GM23338 (cell line): ENCODE measurements at regions not wholly inside any gene's neighbourhood (a gene's known extent, or its start where the extent isn't known, plus 50 kb on each side); places are given as distances from the start of the nearest gene placed in this dataset.
"Not testable (repeated sequence)": the region's sequence is repeated elsewhere in the genome, so short reads cannot be mapped to it uniquely, and the experiment has no call there.

Source experiments
- CREB1 ChIP-seq: fragments of 250-450 bp; sonication (Bioruptor Pico); IDR thresholded peaks from 2 replicates; pipeline ENCODE4 v1.5.0; 2020; ENCODE audit warnings: low read depth, mild to moderate bottlenecking, moderate library complexity
- CTCF ChIP-seq, 2 experiments: fragments of 200-600 bp in 1 of 2; sonication (generic) in 1 of 2; conservative IDR thresholded peaks; 2 replicates each; pipeline versions ENCODE4 v1.5.1 to v1.6.1; 2016 to 2017; ENCODE audit warnings: antibody characterized with exemption in 2 of 2, low read depth in 2 of 2, mild to moderate bottlenecking in 2 of 2, moderate library complexity in 1 of 2
- ETS1 ChIP-seq: IDR thresholded peaks from 2 replicates; pipeline ENCODE4 v1.6.1; 2016; ENCODE audit warnings: antibody characterized with exemption
- EZH2 ChIP-seq: fragments of 200-600 bp; sonication (generic); IDR thresholded peaks from one replicate; pipeline ENCODE4 v1.8.0; 2017; ENCODE audit warnings: antibody characterized with exemption, mild to moderate bottlenecking, low read depth; ENCODE audit not compliant: unreplicated experiment
- EZH2phosphoT487 ChIP-seq: fragments of 200-600 bp; sonication (generic); IDR thresholded peaks from one replicate; pipeline ENCODE4 v1.8.1; 2018; ENCODE audit warnings: antibody characterized with exemption; ENCODE audit not compliant: unreplicated experiment
- JUNB ChIP-seq: IDR thresholded peaks from one replicate; pipeline ENCODE4 v1.6.1; 2016; ENCODE audit warnings: antibody characterized with exemption; ENCODE audit not compliant: unreplicated experiment
- POLR2AphosphoS5 ChIP-seq: IDR thresholded peaks from 2 replicates; pipeline ENCODE4 v1.6.1; 2016; ENCODE audit warnings: antibody characterized with exemption, low read depth
- REST ChIP-seq: IDR thresholded peaks from one replicate; pipeline ENCODE4 v1.6.1; 2018; ENCODE audit warnings: antibody characterized with exemption; ENCODE audit not compliant: unreplicated experiment
- STAT1 ChIP-seq: IDR thresholded peaks from one replicate; pipeline ENCODE4 v1.6.1; 2016; ENCODE audit warnings: antibody characterized with exemption; ENCODE audit not compliant: unreplicated experiment
- ZNF331 ChIP-seq: fragments of 250-450 bp; sonication (Bioruptor Pico); IDR thresholded peaks from 2 replicates; pipeline ENCODE4 v1.5.0; 2020; ENCODE audit warnings: low read depth, mild to moderate bottlenecking, moderate library complexity
- ZNF462 ChIP-seq: fragments of 250-450 bp; sonication (Bioruptor Pico); IDR thresholded peaks from 2 replicates; pipeline ENCODE4 v1.5.0; 2020; ENCODE audit warnings: mild to moderate bottlenecking, moderate library complexity

GRCh38 chr4:151845551-151845950 is 84.7 kb upstream of the GATB start:
- TF ChIP-seq CTCF (conservative IDR thresholded peaks at IDR 0.05; ENCODE audit: low read depth in 2 of 2); POLR2AphosphoS5; JUNB; EZH2phosphoT487; EZH2; STAT1; REST; ZNF462 (CRISPR knock-in tag); CREB1 (CRISPR knock-in tag); ZNF331 (CRISPR knock-in tag); ETS1: not testable (repeated sequence)
